ENCODE measurements at regions not wholly inside any gene's neighbourhood (a gene's known extent, or its start where the extent isn't known, plus 50 kb on each side); places are given as distances from the start of the nearest gene placed in this dataset.

DNA sequence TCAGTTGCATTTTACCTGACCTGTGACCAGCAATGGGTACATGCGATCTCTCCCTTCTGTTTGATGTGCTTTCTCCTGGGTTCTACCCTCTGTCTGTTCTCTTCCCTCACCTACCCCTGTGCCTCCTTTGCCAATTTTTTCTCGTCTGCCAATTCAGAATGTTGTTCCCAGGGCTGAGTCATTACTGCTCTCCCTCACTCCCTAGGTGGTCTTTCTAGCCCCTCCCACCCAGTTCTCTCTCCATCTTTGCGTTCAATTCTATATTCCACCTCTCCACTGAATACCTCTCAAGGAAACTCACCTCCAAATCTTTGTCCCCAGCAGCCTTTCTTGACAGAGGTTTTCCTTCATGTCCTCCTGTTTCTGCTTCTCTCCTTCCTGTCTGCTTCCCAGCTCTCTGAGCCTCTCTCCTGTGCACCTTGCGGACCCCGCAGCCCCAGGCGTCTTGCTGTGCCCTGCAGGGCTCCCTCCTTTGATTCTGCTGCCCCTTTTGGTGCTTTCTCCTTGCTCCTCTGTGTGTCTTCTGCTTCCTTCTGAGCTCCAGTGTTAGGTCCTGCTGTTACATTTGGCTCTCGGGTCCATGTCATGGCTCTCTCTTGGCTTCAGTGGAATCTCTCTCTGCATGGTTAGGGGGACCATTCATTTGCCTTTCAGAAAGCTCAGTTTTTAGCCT lies 398.2 kb upstream of the TPM1 start:
- TF ChIP-seq, protein P1, sequence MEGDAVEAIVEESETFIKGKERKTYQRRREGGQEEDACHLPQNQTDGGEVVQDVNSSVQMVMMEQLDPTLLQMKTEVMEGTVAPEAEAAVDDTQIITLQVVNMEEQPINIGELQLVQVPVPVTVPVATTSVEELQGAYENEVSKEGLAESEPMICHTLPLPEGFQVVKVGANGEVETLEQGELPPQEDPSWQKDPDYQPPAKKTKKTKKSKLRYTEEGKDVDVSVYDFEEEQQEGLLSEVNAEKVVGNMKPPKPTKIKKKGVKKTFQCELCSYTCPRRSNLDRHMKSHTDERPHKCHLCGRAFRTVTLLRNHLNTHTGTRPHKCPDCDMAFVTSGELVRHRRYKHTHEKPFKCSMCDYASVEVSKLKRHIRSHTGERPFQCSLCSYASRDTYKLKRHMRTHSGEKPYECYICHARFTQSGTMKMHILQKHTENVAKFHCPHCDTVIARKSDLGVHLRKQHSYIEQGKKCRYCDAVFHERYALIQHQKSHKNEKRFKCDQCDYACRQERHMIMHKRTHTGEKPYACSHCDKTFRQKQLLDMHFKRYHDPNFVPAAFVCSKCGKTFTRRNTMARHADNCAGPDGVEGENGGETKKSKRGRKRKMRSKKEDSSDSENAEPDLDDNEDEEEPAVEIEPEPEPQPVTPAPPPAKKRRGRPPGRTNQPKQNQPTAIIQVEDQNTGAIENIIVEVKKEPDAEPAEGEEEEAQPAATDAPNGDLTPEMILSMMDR (IDR thresholded peaks at IDR 0.05; ENCODE audit: insufficient read depth, low read depth, low read length), result no peak
- no peak for TF ChIP-seq EZH2 (IDR thresholded peaks at IDR 0.05; ENCODE audit: insufficient read depth, low read length)
